Midbrain (tissue), 1 donor: ENCODE measurements at regions not wholly inside any gene's neighbourhood (a gene's known extent, or its start where the extent isn't known, plus 50 kb on each side); places are given as distances from the start of the nearest gene placed in this dataset.
"Not testable (repeated sequence)": the region's sequence is repeated elsewhere in the genome, so short reads cannot be mapped to it uniquely, and the experiment has no call there.

Experiments
- DNase-seq: peaks from one replicate; lab custom pipeline; 2025; lab: John Stamatoyannopoulos, UW

DNA sequence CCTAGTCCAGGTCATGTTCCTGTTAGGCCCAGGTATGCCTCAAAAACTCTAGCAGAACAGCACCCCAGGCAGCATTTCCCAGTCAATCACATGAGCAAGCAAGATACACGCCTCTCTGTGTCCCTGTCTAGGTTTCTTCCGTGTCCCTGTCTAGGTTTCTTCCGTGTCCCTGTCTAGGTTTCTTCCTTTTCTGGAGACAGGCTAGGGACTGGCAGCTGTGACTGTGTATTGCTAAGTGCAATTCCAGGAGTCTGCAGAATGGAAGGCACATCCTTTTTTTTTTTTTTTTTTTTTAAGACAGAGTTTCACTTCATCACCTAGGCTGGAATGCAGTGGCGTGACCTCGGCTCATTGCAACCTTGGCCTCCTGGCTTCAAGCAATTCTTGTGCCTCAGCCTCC lies 77.6 kb downstream of the SETD4 start:
- DNase-seq = no peak

DNA sequence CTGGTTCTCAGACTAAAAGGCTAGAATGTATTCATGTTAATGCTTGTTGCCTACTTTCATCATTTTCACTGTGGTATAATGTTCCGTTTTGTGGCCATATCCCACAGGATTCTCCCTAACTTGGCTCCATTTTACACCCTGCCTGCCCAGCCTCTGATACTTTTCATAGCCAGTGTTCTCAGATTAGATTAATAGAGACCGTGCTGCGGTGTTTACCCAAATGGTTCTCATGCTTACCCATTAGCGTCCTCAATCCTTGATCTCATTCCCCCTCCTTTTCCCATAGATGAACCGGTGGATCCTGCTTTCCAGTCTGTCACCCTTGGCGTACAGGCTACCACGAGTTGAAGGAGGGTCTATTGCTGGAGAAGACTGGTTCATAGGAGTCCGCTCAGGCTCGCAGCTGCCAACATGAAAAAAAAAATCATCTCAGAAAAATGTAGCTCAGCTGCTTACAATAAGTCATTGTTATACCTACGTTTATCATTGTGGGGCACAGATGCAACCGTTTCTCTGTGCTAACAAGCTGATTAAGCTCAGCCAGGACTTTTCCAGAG lies 78.7 kb downstream of the SETD4 start:
- no peak for DNase-seq

DNA sequence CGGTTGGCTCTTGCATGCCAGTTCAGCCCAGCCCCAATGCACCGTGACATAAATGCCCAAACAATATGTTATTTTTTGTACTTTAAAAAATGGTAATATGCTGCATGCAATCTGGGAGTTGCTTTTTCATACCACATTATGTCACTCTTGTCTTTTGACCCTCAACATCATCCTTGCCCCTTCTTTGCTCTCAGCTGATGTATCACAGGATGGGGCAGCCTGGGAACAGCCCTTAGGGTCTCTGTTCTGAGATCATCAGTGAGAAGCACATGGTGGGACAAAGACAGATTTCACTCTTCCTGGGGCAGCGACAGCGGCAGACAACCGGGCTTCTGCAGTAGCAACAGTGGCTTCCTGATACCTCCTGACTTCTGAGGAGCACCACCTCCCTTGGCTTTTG lies 79.5 kb downstream of the SETD4 start:
- no peak for DNase-seq

DNA sequence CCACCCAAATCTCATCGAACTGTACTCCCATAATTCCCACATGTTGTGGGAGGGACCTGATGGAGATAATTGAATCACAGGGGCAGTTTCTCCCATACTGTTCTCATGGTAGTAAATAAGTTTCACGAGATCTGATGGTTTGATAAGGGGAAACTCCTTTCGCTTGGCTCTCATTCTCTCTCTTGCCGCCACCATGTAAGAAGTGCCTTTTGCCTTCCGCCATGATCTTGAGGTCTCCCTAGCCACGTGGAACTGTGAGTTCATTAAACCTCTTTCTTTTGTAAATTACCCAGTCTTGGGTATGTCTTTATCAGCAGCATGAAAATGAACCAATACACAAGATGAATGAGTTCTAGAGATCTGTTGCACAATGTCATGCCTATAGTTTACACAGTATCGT lies 82.5 kb downstream of the SETD4 start:
- DNase-seq = not testable (repeated sequence)

DNA sequence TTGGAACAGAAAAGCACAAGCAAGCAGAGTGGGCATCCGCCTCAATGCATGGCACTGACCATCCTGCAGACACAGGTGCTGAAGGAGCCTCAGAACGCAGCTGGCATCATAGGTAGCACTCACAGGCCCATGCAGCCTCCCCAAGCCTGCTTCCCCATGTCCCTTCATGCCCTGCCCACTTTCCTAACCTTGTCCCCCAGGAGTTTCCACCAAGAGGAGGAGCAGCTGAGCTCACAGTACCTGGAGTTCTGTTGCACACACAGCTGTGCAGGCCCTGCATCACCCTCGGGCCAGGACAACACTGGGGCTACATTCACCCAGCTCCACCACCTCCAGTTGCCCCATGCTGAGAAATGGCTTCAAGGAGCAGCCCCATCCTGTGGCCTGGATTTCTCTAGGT lies 83.4 kb downstream of the SETD4 start:
- no peak for DNase-seq

DNA sequence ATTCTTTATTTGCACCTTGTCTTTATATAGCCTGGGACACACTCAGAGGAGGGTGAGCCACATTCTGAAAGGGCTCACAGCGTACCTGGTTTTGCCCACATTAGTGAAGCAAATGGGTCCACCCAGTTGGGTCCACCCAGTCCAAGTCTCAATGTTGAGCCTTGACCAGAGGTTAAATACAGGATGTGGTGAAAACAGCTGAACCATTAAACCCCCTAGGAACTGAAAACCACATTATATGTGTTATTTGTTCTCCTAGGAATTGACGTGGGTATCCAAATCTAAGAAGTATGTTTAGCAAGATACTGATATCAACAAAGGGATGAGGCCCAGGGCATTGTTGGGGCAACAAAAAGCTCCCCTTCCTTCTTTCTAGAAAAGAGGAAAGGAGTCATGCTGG lies 83.8 kb downstream of the SETD4 start:
- DNase-seq = no peak

DNA sequence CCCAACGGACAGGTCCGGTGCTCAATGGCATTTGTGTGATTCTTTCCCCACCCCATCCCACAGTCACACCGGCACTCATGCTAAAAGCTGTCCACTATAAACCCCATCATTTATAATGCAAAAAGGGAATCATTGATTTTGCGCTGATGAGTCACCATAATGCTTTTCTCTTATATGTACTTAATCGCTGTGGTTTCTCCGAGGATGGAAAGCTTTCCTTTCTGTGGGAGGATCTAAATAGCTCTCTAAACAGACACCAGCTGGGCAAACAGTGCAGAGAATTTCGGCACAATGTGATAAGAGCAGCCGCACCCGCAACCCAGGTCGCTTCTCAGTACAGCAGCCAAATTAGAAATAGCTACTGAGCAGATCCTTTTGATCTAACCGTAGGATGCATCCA lies 85.6 kb downstream of the SETD4 start:
- no peak for DNase-seq

DNA sequence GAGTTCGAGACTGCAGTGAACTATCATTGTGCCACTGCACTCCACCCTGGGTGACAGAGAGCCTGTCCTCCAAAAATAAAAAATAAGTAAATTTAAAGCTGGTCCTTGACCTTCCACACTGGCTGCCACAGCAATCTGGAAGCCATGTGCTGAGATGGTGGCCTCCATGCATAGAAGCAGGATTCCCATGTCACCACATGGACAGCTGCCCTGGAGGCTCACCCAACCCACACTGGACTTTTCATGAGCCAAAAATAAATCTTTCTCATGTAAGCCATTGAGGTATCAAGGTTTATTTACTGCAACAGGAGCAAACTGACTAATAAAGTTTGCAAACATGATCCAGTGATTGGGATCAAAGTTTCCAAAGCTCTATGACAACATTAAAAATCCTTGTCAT lies 88.5 kb downstream of the SETD4 start:
- no peak for DNase-seq

DNA sequence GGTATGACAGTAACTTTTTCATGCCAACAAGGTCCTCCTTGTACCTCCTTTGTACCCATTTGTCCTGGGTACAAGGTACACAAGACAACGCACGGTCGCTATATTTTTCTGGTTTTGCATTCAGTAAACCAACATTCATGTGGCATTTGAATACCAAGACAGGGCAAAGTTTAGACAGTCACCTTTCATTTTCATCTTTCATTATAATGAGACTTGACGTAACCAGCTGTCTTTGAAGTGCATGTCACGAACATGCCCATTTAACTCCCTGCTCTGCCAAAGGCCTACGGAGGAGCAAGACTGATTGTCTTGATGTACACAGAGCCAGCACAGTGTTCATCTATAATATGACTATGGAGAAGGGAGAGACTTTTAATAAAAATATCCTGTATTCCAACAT lies 91.0 kb downstream of the SETD4 start:
- DNase-seq = no peak

DNA sequence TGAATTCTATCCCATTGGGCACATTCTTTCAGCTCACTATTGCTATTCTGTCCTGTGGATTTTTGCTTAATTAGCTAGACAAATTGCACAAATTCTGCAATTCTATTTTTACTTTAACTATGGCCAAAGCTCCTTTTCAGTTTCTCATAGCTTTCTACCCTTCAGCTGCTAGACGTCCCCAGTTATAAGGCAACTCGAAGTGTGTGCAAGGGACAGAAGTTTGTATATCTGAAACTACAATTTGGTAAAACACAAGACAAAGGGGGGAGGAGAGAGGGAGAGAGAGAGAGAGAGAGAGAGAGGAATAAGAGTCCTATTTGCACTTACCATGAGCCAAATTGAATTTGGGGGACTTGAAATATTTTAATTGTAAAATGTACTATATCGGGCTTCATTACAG lies 91.8 kb downstream of the SETD4 start:
- DNase-seq = no peak

DNA sequence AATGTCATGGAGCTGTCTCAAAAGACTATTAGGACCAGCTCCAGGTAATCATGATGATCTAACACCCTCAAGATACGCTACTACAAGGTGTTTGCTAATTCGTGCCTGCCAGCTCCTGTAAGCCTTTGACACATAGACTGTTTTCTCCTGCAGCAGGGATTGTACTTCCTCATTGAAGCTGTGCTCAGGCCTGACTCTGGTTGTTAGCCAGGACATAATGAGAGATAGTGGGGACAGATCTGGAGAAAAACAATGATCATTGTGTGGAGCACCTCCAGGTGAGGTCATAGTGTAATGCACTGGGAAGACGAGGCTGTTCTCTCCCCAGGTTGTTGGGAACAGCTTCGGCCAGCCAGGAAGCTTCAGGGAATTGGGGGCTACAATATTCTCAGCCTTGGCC lies 94.6 kb downstream of the SETD4 start:
- DNase-seq = no peak

DNA sequence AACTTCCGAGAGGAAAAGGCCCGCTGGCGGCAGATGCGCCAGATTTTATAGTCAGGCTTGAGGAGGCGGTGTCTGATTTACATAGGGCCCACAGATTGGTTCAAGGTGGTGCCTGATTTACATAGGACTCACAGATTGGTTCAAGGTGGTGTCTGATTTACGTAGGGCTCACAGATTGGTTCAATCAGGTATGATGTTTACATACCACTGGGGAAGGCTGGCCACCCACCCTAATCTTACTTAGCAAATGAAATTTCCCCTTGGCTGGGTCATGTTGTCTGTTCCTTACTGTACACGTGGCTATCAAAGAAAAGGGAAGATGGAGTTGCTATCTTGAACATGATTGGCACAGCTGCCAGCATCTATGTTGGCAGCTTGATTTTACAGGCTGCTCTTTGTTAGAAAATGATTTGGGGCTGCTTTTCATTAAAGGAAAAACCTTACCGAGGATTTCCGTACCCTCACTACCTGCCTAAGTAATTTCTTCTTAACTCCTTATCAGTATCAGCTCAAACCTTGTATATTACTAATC lies 96.3 kb downstream of the SETD4 start:
- DNase-seq = no peak

DNA sequence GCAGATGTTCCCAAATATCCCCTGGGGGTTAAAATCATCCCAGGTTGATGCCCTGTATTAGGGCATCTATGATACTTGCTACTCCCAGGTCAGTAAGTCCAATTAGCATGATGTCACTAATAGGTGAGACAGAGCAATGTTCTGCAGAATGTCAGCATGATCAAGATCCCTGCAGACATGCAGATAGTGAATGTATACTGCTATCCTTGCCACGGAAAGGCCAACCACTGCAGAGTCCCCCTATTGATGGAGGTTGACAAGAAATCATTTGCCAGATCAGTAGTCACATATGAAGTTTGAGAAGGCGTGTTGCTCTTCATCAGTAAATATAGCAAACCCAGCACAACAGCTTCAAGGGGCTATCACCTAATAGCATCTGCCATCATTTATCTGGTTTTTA lies 97.4 kb downstream of the SETD4 start:
- no peak for DNase-seq

DNA sequence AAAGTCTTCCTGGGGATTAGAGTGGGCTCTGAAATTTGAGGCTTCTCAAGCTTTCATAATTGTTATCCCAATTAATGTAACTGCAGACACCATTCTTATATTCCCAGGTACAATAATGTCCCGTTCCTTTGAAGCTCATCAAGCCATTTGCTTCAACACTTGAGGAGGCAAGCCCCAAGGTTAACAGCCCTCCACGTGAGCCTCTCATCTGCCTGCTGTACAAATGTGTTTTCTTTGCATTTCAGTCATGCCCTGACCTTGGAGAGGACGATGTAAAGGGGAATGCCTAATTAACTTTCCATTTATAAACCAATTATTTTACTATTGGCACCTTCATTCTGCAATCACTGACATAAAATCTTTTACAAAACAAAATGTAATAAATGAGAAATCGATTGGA lies 106.3 kb downstream of the SETD4 start:
- no peak for DNase-seq

DNA sequence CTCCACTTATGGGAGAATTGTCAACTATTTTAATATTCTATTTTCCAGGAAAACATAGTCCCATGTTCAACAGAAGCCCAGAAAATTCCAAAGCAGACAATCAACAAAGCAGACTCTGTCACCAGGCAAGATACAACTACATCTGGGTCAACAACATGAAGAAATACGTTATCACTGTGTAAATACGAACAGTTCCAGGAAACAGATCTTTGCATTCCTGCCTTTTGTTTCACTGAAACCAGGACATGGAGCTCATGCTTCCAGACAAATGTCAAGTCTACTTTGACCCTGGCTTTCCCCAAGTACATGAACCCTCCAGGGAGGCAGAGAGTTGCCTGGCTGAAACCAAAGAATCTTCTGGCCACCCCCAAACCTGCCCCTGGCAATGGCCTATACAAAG lies 106.7 kb downstream of the SETD4 start:
- no peak for DNase-seq

DNA sequence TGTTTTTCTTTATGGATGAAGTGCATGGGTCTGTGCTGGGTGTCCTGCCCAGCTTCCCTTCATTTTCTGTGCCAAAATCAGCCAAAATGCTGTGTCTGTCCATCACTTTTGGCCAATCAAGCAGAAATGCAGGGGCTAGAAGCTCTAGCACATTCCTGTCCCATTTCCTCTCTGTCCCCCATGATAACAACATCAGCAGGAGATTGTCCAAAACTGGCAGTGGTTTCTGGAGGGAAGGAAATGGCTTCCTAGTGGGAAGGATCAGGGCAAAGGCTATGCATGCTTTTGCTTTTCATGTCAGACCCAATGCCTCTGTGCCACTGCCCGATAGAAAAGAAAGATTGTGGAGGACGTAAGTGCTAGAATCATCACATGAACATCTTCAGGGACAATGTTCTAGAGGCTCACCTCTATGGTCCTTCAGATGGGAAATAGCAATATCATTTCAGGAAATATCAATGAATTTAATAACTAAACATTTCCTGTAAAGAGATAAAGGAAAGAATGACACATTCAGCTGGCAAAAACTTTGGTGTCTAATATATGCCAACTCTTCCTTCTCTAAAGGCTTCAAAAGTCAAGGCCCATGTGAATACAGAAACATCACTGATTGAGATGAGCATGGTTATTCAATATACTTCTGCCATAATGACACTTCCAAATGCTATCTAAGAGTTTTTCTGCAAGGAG lies 107.5 kb downstream of the SETD4 start:
- no peak for DNase-seq

DNA sequence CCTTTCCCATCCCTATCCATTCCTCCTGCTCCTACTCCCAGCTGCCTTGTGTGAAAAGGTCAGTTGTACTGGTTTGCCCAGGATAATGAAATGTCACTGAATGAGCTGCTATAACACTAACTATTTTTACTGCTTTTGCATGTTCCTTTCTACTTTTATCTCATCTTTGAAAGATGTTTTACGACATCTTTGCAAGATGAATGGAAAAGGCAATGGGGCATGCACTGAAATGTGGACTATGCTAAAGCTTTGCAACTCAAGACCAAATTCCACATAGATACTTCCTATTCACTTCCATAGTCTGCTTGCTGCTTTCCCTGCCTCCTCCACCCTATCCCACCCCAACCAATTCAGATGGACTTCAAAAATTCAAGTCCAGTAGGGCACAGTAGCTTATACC lies 111.3 kb downstream of the SETD4 start:
- no peak for DNase-seq

DNA sequence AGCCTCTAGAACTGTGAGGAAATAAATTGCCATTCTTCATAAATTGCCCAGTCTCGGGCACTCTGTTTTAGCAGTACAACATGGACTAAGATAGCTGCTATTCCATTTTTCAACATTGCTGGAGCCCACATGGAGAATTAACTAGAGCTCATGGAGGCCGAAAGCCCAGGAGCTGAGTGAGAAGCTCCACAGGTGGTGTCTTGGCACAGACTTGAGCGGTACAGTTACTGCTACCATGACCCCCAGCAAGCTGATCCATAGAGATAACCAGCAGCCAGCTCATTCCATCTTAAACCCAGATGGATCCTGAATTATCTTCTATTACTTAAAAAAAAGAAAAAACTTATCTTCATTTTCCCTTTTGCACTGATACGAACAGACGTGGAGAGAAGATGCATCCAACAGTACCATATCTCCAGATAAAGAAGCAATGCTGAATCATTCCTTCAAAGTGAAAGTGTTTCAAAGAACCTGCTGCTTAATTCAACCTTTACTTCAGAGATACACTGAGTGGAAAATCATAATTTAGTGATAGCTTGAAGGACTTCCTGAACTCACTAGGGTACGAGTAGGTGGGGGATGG lies 115.1 kb downstream of the SETD4 start:
- DNase-seq = no peak

DNA sequence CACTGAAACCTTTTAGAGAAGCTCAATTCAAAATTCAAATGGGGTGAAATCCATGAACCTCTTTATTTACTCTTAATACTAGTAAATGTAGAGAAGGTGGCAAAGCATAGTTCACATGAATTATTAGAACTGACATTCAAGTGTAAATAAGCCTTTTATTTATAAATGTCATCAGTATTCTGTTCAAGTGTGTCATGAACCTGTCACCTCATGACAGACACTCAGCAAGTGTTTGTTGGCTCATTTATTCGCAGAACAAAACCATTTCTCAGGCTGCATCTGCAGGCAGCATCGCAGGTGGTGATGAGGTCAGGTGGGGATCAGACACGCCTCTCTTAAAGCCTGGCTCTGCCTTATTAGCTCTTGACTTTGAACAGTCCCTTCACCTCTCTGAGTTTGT lies 116.6 kb downstream of the SETD4 start:
- no peak for DNase-seq

DNA sequence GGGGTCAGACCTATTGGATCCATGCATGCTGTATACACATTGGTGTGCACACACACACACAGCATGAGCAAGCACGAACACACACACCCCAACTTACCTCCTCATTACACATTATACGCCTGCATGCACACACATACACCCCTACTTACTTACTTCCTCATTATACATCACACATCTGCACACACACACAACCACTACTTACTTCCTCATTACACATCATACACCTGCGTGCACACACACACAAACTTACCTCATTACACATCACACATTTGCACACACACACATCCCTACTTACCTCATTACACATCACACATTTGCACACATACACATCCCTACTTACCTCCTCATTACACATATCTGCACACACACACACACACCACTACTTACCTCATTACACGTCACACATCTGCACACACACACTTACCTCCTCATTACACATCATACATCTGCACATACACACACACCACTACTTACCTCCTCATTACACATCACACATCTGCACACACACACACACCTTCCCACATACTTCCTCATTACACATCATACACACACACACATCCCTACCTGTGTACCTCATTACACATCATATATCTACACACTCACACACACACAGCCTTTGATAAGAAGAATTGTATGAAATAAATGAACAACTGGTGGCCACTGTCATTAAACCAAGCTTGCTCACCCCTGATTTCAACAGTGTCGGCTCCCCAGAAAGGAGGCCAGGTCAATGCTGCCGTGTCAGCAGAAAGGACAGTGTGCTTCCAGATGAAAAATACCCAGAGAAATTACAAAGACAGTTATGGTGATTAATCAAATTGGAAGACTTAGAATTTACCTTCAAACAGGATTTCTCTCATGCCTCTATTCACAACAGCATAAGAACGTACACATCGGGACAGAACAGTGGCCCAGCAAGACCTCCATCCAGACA lies 117.8 kb downstream of the SETD4 start:
- no peak for DNase-seq

DNA sequence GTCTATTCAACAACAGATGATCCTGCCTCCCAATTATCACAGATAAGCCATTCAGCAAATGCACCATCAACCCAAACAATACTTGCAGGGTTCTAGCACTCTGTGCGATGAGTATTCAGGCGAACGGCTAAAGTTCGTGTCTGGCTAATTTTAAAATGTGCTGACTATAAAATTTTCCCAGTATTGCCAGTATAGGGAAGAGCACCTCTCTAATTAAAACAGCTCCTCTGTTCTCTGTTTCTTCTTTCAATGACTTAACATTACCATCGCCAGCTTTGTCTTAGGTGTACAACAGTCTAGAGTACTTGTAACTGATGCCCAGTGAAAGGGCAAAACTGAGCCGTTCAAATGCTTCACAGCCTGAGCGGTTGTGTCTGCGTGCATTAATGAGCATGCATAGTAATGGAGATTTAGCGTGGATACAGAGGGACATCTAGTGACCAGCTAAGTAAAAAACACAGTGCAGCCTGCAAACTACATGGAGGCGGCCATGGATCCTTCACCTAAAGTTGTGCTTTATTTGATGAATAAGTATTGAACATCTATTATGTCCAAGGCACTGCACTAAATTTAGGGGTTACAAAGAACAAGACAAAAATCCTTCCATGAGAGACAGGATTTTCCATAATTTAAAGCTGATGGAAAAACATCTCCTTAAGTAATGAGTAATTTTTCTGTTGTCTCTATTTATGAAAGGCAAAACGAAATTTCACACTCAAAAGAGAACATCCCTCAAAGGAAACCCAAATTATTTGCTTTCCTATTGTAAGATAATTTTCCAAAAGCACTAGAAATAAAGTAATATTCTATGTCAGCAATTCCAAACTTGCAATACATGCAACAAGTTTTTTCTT lies 120.0 kb downstream of the SETD4 start:
- peak; percentile 79 for DNase-seq

DNA sequence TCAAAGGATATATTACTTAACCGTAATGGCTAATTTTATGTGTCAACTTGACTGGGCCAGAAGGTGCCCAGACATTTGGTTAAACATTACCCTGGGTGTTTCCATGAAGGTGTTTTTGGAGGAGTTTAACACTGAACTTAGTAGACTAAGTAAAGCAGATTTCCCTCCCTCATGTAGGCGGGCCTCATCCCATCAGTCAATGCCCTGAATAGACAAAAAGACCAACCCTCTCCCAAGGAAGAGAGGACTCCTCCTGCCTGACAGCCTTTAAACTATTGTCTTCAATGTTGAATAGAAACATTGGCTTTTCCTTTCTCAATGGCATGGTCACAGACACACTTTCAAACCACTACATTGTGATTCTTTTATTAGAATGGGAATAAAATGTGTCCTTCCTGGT lies 121.9 kb downstream of the SETD4 start:
- DNase-seq = no peak
